Sigmoid colon (tissue), 4 donors: ENCODE measurements at regions not wholly inside any gene's neighbourhood (a gene's known extent, or its start where the extent isn't known, plus 50 kb on each side); places are given as distances from the start of the nearest gene placed in this dataset.

Experiments
- EP300 ChIP-seq, 4 donors: sonication (generic); formaldehyde crosslinking; IDR thresholded peaks; one replicate each; pipeline ENCODE4 v1.6.1; 2017; ENCODE audit warnings: antibody characterized with exemption in 4 of 4
- POLR2A ChIP-seq, 2 donors: fragments of 450-650 bp; IDR thresholded peaks; one replicate each; pipeline ENCODE4 v1.6.1; 2016; ENCODE audit warnings: antibody characterized with exemption in 2 of 2, mild to moderate bottlenecking in 2 of 2, moderate library complexity in 2 of 2
- POLR2AphosphoS5 ChIP-seq, 4 donors: sonication (generic); formaldehyde crosslinking; IDR thresholded peaks; one replicate each; pipeline ENCODE4 v1.6.1; 2017; ENCODE audit warnings: antibody characterized with exemption in 4 of 4
- TF ChIP-seq, protein P1 (sequence below), 4 experiments: fragments of 450-650 bp in 3 of 4; fragments of 200-600 bp in 1 of 4; IDR thresholded peaks; one replicate each; pipeline ENCODE4 v1.5.1; 2016 to 2019; ENCODE audit warnings: antibody characterized with exemption in 4 of 4, mild to moderate bottlenecking in 3 of 4, moderate library complexity in 2 of 4

DNA sequence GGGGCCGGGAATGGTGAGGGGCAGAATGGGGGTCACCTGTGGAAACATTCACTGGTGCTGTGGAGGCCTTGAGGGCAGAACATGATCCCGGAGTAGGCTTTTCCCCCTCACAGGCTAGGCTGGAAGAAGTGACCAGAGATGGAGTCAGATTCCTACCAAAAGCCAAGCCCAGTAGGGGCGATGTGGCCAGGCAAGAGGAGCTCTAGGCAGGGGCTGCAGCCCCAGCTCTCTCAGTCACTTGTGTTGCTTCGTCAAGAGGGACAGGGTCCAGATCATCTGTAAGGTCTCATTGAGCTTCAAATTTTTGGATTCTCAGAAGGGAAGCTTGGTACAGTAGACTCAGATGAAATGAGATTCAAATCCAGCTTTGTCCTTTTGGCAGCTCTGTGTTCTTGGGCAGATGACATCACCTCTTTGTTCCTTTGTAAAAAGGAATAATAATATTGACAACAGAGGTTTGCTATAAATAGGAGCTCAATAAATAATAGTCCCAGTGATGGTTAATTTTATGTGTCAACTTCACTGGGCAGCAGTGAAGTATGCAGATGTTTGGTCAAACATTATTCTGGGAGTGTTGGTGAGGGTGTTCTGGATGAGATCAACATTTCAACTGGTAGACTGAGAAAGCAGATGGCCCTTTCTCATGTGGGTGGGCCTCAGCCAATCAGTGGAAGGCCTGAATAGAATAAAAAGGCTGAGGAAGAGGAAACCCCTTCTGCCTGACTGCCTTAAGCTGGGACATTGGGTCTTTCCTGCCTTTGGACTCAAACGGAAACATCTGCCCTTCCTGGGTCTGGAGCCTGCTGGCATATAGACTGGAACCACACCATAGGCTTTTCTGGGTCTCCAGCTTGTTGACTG is 324.7 kb upstream of the USP24 start:
- TF ChIP-seq POLR2AphosphoS5 (IDR thresholded peaks at IDR 0.05) = no peak
- TF ChIP-seq, protein P1, sequence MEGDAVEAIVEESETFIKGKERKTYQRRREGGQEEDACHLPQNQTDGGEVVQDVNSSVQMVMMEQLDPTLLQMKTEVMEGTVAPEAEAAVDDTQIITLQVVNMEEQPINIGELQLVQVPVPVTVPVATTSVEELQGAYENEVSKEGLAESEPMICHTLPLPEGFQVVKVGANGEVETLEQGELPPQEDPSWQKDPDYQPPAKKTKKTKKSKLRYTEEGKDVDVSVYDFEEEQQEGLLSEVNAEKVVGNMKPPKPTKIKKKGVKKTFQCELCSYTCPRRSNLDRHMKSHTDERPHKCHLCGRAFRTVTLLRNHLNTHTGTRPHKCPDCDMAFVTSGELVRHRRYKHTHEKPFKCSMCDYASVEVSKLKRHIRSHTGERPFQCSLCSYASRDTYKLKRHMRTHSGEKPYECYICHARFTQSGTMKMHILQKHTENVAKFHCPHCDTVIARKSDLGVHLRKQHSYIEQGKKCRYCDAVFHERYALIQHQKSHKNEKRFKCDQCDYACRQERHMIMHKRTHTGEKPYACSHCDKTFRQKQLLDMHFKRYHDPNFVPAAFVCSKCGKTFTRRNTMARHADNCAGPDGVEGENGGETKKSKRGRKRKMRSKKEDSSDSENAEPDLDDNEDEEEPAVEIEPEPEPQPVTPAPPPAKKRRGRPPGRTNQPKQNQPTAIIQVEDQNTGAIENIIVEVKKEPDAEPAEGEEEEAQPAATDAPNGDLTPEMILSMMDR (IDR thresholded peaks at IDR 0.05) = no peak
- no peak for TF ChIP-seq EP300 (IDR thresholded peaks at IDR 0.05)
- TF ChIP-seq POLR2A (IDR thresholded peaks at IDR 0.05) = no peak
